ENCODE measurements at regions not wholly inside any gene's neighbourhood (a gene's known extent, or its start where the extent isn't known, plus 50 kb on each side); places are given as distances from the start of the nearest gene placed in this dataset.

DNA sequence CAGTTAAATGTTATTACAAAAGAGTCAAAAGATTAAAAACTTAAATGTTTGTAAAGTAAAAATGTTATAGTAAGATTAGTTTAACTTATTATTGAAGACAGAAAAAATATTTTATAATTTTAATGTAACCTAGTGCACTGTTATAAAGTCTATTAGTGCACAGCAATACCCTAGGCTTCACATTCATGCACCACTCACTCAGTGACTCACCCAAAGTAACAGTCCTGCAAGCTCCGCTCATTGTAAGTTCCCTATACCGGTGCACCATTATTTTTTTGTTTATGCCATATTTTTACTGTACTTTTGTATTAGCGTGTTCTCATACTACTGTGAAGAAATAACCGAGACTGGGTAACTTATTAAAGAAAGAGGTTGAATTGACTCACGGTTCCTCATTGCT is 759.7 kb upstream of the CDH7 start:
- no peak for DNase-seq (ENCODE audit: low read depth)

- DNase-seq (ENCODE audit: low read depth): no peak
Measured at GRCh38 chr18:64986906-64987495, 763.8 kb upstream of the CDH7 start.

DNA sequence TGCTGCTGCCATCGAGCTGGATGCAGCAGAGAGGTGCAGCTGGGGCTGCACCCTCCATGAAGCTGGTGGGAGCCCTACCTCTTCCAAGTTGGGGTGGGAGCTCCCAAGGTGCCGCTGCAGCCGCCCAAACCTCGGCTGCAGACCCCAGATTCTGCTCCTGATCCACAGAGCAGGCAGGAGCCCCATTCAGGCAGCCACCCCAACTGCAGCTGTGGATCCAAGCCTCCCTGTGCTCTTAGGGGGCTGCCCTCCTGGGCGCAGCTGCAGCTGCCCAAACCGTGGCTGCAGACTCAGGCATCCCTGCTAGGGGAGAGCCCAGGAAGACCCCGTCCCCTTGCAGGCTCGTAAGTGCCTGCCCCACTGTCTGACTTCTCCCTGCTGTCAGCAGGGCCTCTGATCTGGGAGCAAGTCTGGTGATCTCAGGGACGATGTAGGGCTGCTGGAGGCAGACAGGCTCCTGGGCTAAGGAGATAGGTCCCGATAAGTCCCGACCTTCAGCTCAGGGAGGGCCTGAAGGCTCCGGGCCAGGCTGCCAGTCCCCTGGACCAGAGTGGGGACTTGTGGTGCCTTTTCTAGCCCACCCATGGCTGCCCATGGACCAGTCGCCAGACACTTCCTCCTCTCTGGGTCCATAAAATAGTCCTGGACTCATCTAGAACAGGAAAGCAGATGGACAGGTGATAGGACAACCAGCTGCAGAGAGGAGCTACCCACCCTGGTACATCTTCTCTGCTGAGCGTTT is 767.1 kb upstream of the CDH7 start:
- DNase-seq (ENCODE audit: low read depth): no peak

- no peak for DNase-seq (ENCODE audit: low read depth)
Measured at GRCh38 chr18:64982414-64983055, 768.3 kb upstream of the CDH7 start.

DNA sequence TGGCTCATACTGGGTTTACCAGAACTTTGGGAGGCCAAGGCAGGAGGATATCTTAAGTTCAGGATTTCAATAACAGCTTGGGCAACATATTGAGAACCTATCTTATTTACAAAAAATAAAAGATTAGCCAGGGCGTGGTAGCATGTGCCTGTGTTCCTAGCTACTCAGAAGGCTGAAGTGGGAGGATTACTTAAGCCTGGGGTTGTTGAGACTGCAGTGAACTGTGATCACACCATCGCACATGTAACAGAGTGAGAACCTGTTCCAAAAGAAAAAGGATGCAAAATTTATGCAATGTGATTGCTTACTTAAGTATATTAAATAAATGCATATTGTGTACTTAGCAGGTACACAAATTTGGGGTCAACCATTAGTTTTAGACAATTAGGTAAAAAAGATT is 768.9 kb upstream of the CDH7 start:
- no peak for DNase-seq (ENCODE audit: low read depth)

GRCh38 chr18:64979791-64980190 is 771.0 kb upstream of the CDH7 start:
- no peak for DNase-seq (ENCODE audit: low read depth)

- DNase-seq (ENCODE audit: low read depth): no peak
Measured at GRCh38 chr18:64974391-64975125, 776.3 kb upstream of the CDH7 start.

- no peak for DNase-seq (ENCODE audit: low read depth)
Measured at GRCh38 chr18:64972545-64972944, 778.3 kb upstream of the CDH7 start.

- no peak for DNase-seq (ENCODE audit: low read depth)
Measured at GRCh38 chr18:64966667-64967066, 784.1 kb upstream of the CDH7 start.

DNA sequence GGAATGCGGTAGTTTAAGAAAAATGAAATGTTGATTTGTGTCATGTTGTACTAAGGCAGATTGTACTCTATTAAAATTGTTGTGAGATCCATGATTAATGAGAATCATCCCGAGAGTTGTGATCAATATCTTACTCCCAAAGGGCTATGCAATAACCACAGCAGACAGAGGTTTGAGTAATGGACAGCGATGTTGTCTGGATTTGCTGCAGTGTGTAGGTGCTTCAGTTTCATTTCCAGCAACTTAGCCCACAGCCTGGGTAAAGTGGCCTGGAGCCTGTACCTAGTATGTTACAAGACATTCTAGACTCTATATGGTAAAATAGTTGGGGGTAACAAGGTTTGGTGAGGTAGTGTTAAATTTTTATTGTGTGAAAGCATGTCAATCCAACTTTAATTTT is 794.3 kb upstream of the CDH7 start:
- DNase-seq (ENCODE audit: low read depth): no peak

- DNase-seq (ENCODE audit: low read depth): no peak
Measured at GRCh38 chr18:64949885-64950284, 800.9 kb upstream of the CDH7 start.

DNA sequence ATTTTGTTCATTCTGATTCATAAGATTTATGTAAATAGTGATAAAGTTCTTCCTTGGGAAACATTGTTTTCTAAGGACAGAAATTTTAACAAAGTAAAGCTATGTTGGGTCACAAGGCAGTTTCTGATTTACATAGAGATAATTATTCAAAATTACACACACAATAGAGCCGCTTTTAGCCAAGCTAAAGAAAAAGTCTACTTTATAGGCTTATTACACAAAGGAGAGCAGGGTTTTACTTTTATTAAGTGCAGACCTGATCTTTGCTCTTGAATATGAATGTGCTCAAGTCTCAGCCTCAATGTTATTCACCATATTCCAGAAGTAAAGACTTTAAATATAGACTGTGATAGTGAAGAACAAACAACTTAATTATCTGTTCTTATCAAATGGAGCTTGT is 787.8 kb upstream of the LINC00305 start:
- no peak for DNase-seq (ENCODE audit: low read depth)

DNA sequence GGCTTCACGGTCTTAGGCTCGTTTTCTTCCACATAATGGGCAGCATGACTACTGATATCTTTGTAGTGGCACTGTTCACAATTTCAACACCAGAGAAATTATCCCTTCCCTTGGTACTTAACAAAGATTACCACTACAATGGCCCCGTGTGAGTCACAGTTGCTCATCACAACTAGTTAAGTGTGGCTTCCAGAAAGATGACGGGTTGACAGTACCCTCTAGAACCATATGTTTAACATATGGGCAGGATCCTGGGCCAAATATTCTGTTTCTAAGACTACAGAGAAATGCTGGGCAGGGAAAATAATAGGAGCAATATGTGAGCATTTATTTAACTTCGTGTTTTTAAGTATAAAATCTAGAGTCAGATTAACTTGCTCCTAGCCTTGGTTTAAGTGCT is 780.1 kb upstream of the LINC00305 start:
- DNase-seq (ENCODE audit: low read depth): no peak

- no peak for DNase-seq (ENCODE audit: low read depth)
Measured at GRCh38 chr18:64919971-64920570, 771.2 kb upstream of the LINC00305 start.

DNA sequence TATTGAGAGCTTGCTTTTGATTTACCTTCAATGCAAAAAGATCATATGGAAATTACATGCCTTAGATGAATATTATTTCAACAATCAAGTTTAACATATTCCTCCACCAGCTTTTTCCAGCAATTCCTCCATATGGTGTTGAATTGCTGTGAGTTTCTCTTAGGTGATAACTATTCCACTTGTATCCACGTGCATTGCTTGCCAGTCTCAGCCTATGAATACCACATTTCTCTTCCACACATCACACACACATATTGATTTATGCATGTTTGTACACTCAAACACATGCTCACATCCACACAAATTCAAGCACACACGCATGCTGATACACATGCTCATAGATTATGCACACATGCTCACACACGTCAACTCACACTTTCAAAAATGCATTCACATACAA is 770.0 kb upstream of the LINC00305 start:
- DNase-seq (ENCODE audit: low read depth): no peak

DNA sequence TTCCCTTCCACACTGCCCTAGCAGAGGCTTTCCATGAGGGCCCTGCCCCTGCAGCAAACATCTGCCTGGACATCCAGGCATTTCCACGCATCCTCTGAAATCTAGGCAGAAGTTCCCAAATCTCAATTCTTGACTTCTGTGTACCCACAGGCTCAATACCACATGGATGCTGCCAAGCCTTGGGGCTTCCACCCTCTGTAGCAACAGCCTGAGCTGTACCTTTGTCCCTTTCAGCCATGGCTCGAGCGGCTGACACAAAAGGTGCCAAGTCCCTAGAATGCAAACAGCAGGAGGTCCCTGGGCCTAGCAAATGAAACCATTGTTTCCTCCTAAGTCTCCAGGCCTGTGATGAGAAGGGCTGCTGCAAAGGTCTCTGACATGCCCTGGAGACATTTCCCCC is 744.5 kb upstream of the LINC00305 start:
- no peak for DNase-seq (ENCODE audit: low read depth)

DNA sequence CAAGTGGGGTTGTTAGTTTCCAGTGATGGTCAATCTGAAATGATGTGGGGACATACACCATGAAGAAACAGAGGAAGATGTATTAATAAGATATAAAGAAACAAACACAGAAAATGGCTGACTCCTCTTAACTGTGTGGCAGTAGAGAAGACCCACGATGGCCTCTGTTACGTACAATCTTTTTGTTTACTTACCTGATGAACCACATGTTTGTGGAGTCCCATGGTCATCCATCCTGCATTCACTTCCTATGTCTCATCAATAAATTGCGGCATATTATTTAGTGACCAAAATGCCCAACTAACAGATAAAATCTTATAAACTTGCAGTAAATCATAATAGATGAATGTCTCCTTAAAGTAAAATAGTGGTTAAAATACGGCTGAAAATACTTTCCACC is 740.1 kb upstream of the LINC00305 start:
- no peak for DNase-seq (ENCODE audit: low read depth)

GRCh38 chr18:64886995-64887394 is 738.1 kb upstream of the LINC00305 start:
- no peak for DNase-seq (ENCODE audit: low read depth)

- DNase-seq (ENCODE audit: low read depth): no peak
Measured at GRCh38 chr18:64882896-64883295, 734.0 kb upstream of the LINC00305 start.

- DNase-seq (ENCODE audit: low read depth): no peak
Measured at GRCh38 chr18:64876833-64877232, 727.9 kb upstream of the LINC00305 start.

GRCh38 chr18:64872710-64873458 is 724.0 kb upstream of the LINC00305 start:
- no peak for DNase-seq (ENCODE audit: low read depth)

DNA sequence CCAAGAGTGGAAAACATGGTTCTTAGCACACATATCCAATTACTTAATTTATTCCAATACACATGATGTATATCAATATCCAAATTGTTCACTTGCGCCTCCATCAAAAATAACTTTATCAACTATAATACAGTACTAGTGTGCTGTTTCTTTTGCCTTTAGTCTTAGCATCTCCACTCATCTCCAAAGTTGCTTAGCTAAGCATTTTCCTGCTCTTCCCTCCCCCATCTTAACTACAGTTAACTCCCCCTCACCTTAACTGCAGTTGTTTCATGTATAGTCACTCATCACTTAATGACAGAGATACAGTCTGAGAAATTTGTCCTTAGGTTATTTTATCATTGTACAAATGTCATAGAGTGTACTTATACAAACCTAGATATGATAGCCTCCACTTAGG is 705.2 kb upstream of the LINC00305 start:
- DNase-seq (ENCODE audit: low read depth): no peak

Data from ELR (cell line).